ENCODE measurements at regions not wholly inside any gene's neighbourhood (a gene's known extent, or its start where the extent isn't known, plus 50 kb on each side); places are given as distances from the start of the nearest gene placed in this dataset.

GRCh38 chr6:140228491-140228890 is 854.0 kb upstream of the CITED2 start:
- H2AFZ ChIP-seq (ENCODE audit: low read depth, low read length) = no peak overlapping the region
- H3K9me3 ChIP-seq (replicated peaks; ENCODE audit: control insufficient read depth, insufficient read depth, low read depth, low read length) = peaks cover 4% of the 10 kb centered on the region; the same call in 1 of the 2 replicates
- no peak overlapping the region for H3K4me3 ChIP-seq
- intact Hi-C loops (cut with micrococcal nuclease) (no loop called here), in situ Hi-C loops (cut with MboI) (no loop called here)
- peaks cover 5% of the 10 kb centered on the region; the same call in 2 of the 3 replicates for H3K36me3 ChIP-seq (ENCODE audit: control insufficient read depth, insufficient read depth, low read length)
- no peak overlapping the region for H3K4me2 ChIP-seq (ENCODE audit: insufficient read depth, low read length)
- H3K9me1 ChIP-seq (ENCODE audit: control insufficient read depth, insufficient read depth, low read length) = no peaks in the 10 kb centered on the region
- no peaks in the 10 kb centered on the region for H3K27me3 ChIP-seq (ENCODE audit: control insufficient read depth in 2 of 2, insufficient read depth in 2 of 2, low read length in 2 of 2)
- H3K9ac ChIP-seq (ENCODE audit: insufficient read depth in 1 of 2, low read depth in 2 of 2, low read length in 2 of 2) = no peak overlapping the region
- DNase-seq (ENCODE audit: extremely low read depth in 1 of 4, low spot score in 3 of 4) (no peak), ATAC-seq (no peak), FAIRE-seq (no peak)
- WGBS (ENCODE audit: insufficient coverage, low coverage, missing lambda C conversion rate) = 65% methylated on average over 1 of the region's 1 CpG
- 0 out of 3 replicates have a peak, but pooled peaks cover 2% of the 10 kb centered on the region for H3K79me2 ChIP-seq (ENCODE audit: control insufficient read depth, insufficient read depth, low read length)
- CTCF ChIA-PET (ENCODE audit: low intra/inter-chr PET ratio) = no interaction called here
- TF ChIP-seq ZNF507 (tag; conservative IDR thresholded peaks at IDR 0.05) (0 out of 2 replicates have a peak, but pooled peaks have one; percentile 6), MCM7 (IDR thresholded peaks at IDR 0.05) (no peak), TEAD2 (tag; IDR thresholded peaks at IDR 0.05) (no peak), CEBPG (CRISPR knock-in tag; IDR thresholded peaks at IDR 0.05) (no peak), CEBPG (tag; conservative IDR thresholded peaks at IDR 0.05 in 1 of 2, IDR thresholded peaks at IDR 0.05 in 1 of 2) (peak in 1 of 2 experiments; percentile 55; a peak in 1 of 4 replicates)
- TF ChIP-seq, protein P1, sequence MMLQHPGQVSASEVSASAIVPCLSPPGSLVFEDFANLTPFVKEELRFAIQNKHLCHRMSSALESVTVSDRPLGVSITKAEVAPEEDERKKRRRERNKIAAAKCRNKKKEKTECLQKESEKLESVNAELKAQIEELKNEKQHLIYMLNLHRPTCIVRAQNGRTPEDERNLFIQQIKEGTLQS (IDR thresholded peaks at IDR 0.05) = peak; percentile 42; the same call in 1 of the 2 replicates
- TF ChIP-seq, protein P1 (CRISPR knock-in tag; conservative IDR thresholded peaks at IDR 0.05) = no peak
- no peaks in the 10 kb centered on the region for H4K20me1 ChIP-seq (replicated peaks; ENCODE audit: control insufficient read depth, insufficient read depth, low read length)
- POLR2A ChIA-PET = no interaction called here
- no peak overlapping the region for H3K27ac ChIP-seq (ENCODE audit: extremely low read depth, low read depth, low read length)
- BruUV-seq (replicated peaks) = no TSS peak
- no peaks in the 10 kb centered on the region for H3K4me1 ChIP-seq (replicated peaks in 1 of 2; ENCODE audit: control insufficient read depth in 2 of 2, insufficient read depth in 2 of 2, low read length in 2 of 2)

All from K562 (cell line).